ENCODE measurements at regions not wholly inside any gene's neighbourhood (a gene's known extent, or its start where the extent isn't known, plus 50 kb on each side); places are given as distances from the start of the nearest gene placed in this dataset.

DNA sequence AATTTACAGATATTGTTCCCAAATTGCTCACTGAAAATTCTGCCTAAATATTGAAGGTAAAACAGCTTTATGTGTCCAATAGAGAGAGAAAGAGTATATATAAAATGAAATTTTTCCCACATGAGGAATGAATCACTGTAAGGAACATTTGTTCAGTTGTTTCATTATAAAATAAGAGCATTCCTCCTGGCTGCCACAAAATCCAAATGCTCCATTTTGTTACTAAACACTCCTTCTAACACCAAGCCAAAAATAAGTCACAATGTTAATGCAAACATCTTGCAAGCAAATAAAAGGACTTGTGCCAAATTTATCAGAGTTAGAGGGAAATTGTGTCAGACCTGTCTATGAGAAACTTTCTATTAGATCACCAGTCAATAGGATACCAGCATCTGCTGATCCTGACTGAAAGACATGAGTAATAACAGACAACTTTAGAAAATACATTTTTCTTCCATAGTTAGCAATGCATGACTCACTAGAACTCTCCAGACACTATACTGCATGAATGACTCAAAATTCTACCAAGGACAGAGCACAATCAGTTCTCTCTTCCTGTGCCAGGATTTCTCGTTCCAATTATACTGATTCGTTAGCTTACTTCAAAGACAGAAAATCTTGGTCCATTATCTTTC lies 83.5 kb upstream of the FNDC3A start:
- Histone ChIP-seq H3K4me1 (ENCODE audit: control insufficient read depth in 4 of 4, insufficient read depth in 4 of 4, low read length in 3 of 4) (peaks cover 0 to 1% (median 0%) of the 10 kb centered on the region in 4 donors), H3K27me3 (ENCODE audit: control insufficient read depth in 4 of 4, insufficient read depth in 4 of 4, low read length in 3 of 4) (no peaks in the 10 kb centered on the region), H3K9me3 (ENCODE audit: control insufficient read depth in 4 of 4, low read length in 3 of 4) (no peaks in the 10 kb centered on the region), H3K36me3 (ENCODE audit: control insufficient read depth in 4 of 4, insufficient read depth in 3 of 4, low read depth in 1 of 4, low read length in 3 of 4) (peaks cover 0 to 1% (median 0%) of the 10 kb centered on the region in 4 donors), H3K4me3 (ENCODE audit: low read depth in 1 of 3, low read length in 3 of 3) (no peak overlapping the region), H3K9ac (ENCODE audit: low read depth in 1 of 2, low read length in 2 of 2) (no peak overlapping the region), H3K27ac (ENCODE audit: low read depth in 1 of 2, low read length in 2 of 2) (no peak overlapping the region)
- 70% methylated on average over 2 of the region's 2 CpGs for WGBS
- TF ChIP-seq, protein P1, sequence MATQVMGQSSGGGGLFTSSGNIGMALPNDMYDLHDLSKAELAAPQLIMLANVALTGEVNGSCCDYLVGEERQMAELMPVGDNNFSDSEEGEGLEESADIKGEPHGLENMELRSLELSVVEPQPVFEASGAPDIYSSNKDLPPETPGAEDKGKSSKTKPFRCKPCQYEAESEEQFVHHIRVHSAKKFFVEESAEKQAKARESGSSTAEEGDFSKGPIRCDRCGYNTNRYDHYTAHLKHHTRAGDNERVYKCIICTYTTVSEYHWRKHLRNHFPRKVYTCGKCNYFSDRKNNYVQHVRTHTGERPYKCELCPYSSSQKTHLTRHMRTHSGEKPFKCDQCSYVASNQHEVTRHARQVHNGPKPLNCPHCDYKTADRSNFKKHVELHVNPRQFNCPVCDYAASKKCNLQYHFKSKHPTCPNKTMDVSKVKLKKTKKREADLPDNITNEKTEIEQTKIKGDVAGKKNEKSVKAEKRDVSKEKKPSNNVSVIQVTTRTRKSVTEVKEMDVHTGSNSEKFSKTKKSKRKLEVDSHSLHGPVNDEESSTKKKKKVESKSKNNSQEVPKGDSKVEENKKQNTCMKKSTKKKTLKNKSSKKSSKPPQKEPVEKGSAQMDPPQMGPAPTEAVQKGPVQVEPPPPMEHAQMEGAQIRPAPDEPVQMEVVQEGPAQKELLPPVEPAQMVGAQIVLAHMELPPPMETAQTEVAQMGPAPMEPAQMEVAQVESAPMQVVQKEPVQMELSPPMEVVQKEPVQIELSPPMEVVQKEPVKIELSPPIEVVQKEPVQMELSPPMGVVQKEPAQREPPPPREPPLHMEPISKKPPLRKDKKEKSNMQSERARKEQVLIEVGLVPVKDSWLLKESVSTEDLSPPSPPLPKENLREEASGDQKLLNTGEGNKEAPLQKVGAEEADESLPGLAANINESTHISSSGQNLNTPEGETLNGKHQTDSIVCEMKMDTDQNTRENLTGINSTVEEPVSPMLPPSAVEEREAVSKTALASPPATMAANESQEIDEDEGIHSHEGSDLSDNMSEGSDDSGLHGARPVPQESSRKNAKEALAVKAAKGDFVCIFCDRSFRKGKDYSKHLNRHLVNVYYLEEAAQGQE (IDR thresholded peaks at IDR 0.05), result no peak
- TF ChIP-seq, protein P2, sequence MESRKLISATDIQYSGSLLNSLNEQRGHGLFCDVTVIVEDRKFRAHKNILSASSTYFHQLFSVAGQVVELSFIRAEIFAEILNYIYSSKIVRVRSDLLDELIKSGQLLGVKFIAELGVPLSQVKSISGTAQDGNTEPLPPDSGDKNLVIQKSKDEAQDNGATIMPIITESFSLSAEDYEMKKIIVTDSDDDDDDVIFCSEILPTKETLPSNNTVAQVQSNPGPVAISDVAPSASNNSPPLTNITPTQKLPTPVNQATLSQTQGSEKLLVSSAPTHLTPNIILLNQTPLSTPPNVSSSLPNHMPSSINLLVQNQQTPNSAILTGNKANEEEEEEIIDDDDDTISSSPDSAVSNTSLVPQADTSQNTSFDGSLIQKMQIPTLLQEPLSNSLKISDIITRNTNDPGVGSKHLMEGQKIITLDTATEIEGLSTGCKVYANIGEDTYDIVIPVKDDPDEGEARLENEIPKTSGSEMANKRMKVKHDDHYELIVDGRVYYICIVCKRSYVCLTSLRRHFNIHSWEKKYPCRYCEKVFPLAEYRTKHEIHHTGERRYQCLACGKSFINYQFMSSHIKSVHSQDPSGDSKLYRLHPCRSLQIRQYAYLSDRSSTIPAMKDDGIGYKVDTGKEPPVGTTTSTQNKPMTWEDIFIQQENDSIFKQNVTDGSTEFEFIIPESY (IDR thresholded peaks at IDR 0.05), result no peak
- TF ChIP-seq HNF4A (conservative IDR thresholded peaks at IDR 0.05) (no peak), GABPA (IDR thresholded peaks at IDR 0.05 in 1 of 2, conservative IDR thresholded peaks at IDR 0.05 in 1 of 2) (no peak), RXRA (IDR thresholded peaks at IDR 0.05) (no peak), HNF4G (IDR thresholded peaks at IDR 0.05) (no peak), FOXA2 (IDR thresholded peaks at IDR 0.05) (no peak), NR2F2 (IDR thresholded peaks at IDR 0.05) (no peak), EGR1 (IDR thresholded peaks at IDR 0.05; ENCODE audit: low read depth in 2 of 2) (no peak), YY1 (IDR thresholded peaks at IDR 0.05) (no peak), JUND (IDR thresholded peaks at IDR 0.05) (no peak), TAF1 (conservative IDR thresholded peaks at IDR 0.05) (no peak), RAD21 (IDR thresholded peaks at IDR 0.05) (no peak)
- TF ChIP-seq, protein P3, sequence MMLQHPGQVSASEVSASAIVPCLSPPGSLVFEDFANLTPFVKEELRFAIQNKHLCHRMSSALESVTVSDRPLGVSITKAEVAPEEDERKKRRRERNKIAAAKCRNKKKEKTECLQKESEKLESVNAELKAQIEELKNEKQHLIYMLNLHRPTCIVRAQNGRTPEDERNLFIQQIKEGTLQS (IDR thresholded peaks at IDR 0.05), result no peak
- TF ChIP-seq, protein P4, sequence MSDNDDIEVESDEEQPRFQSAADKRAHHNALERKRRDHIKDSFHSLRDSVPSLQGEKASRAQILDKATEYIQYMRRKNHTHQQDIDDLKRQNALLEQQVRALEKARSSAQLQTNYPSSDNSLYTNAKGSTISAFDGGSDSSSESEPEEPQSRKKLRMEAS (IDR thresholded peaks at IDR 0.05), result no peak
- DNase-seq (ENCODE audit: low spot score), result no peak

DNA sequence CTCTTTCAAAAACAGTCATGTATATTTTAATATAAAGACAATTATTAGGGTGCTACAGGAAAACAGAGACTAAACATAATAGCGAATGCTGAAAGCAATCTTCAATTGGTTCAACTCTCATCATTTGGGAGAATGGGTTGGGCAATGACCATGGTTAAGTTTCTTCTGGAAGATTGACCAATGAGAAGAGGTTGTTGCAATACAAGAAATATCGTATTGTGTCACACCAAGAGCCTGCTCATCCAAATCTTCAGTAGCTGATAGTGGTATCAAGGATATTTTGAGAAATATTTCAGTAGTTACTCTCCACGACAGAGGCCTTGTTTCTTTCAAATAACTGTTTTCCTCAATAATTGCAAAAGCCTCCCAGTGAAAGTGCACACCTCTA lies 83.0 kb upstream of the FNDC3A start:
- Histone ChIP-seq H3K27me3 (ENCODE audit: control insufficient read depth in 4 of 4, insufficient read depth in 4 of 4, low read length in 3 of 4) (no peaks in the 10 kb centered on the region), H3K9ac (ENCODE audit: low read depth in 1 of 2, low read length in 2 of 2) (no peak overlapping the region), H3K9me3 (ENCODE audit: control insufficient read depth in 4 of 4, low read length in 3 of 4) (no peaks in the 10 kb centered on the region), H3K4me3 (ENCODE audit: low read depth in 1 of 3, low read length in 3 of 3) (no peak overlapping the region), H3K36me3 (ENCODE audit: control insufficient read depth in 4 of 4, insufficient read depth in 3 of 4, low read depth in 1 of 4, low read length in 3 of 4) (peaks cover 0 to 1% (median 0%) of the 10 kb centered on the region in 4 donors), H3K4me1 (ENCODE audit: control insufficient read depth in 4 of 4, insufficient read depth in 4 of 4, low read length in 3 of 4) (peaks cover 0 to 1% (median 0%) of the 10 kb centered on the region in 4 donors), H3K27ac (ENCODE audit: low read depth in 1 of 2, low read length in 2 of 2) (no peak overlapping the region)
- 93% methylated on average over 3 of the region's 3 CpGs for WGBS
- no peak for DNase-seq (ENCODE audit: low spot score)
- TF ChIP-seq SP1 (IDR thresholded peaks at IDR 0.05), result no peak
- TF ChIP-seq, protein P2 (IDR thresholded peaks at IDR 0.05), result no peak
- no peak for TF ChIP-seq HNF4A (conservative IDR thresholded peaks at IDR 0.05)
- TF ChIP-seq, protein P1 (IDR thresholded peaks at IDR 0.05), result no peak
- TF ChIP-seq NR2F2 (IDR thresholded peaks at IDR 0.05), result no peak
- TF ChIP-seq, protein P4 (IDR thresholded peaks at IDR 0.05), result no peak
- TF ChIP-seq EGR1 (IDR thresholded peaks at IDR 0.05; ENCODE audit: low read depth in 2 of 2), result no peak
- no peak for TF ChIP-seq GABPA (IDR thresholded peaks at IDR 0.05 in 1 of 2, conservative IDR thresholded peaks at IDR 0.05 in 1 of 2)
- no peak for TF ChIP-seq YY1 (IDR thresholded peaks at IDR 0.05)
- TF ChIP-seq JUND (IDR thresholded peaks at IDR 0.05), result no peak
- no peak for TF ChIP-seq RXRA (IDR thresholded peaks at IDR 0.05)
- TF ChIP-seq TAF1 (conservative IDR thresholded peaks at IDR 0.05), result no peak
- no peak for TF ChIP-seq RAD21 (IDR thresholded peaks at IDR 0.05)
- TF ChIP-seq, protein P3 (IDR thresholded peaks at IDR 0.05), result no peak
- no peak for TF ChIP-seq FOXA1 (IDR thresholded peaks at IDR 0.05)
- no peak for TF ChIP-seq FOXA2 (IDR thresholded peaks at IDR 0.05)

Measured in liver (tissue), 7 donors.